ENCODE measurements at regions not wholly inside any gene's neighbourhood (a gene's known extent, or its start where the extent isn't known, plus 50 kb on each side); places are given as distances from the start of the nearest gene placed in this dataset.
"Not testable (repeated sequence)": the region's sequence is repeated elsewhere in the genome, so short reads cannot be mapped to it uniquely, and the experiment has no call there.

DNA sequence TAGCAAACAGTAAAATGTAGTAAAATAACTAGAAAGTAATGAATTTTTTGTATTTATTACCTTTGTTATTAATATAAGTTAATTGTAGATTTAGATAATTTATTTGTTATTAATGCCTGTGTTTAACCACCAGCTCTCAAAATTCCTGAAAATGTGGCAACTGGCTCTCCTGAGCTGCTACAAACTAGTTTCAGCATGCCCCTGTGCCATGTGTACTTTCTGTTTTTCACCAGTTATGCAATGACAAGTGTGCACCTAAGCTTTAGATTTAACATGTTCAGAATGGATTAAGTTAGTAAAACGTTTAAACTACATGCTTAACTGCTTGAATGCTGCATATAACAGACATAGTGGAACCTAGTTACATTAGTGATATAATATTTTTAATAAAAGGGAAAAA, 88.1 kb downstream of the POSTN start:
- Histone ChIP-seq H3K9me3 (ENCODE audit: control insufficient read depth, low read depth, low read length) (no peaks in the 10 kb centered on the region), H3K27ac (ENCODE audit: low read length) (no peak overlapping the region), H3K36me3 (ENCODE audit: control insufficient read depth, insufficient read depth, low read length) (no peaks in the 10 kb centered on the region), H3K4me1 (ENCODE audit: control insufficient read depth, insufficient read depth, low read length) (no peaks in the 10 kb centered on the region), H3K4me3 (ENCODE audit: low read length) (no peak overlapping the region), H3K27me3 (ENCODE audit: control insufficient read depth, insufficient read depth, low read length) (no peaks in the 10 kb centered on the region)
- DNase-seq, result no peak
- WGBS (ENCODE audit: insufficient coverage, low lambda C conversion rate), result 38% methylated on average over 1 of the region's 1 CpG

DNA sequence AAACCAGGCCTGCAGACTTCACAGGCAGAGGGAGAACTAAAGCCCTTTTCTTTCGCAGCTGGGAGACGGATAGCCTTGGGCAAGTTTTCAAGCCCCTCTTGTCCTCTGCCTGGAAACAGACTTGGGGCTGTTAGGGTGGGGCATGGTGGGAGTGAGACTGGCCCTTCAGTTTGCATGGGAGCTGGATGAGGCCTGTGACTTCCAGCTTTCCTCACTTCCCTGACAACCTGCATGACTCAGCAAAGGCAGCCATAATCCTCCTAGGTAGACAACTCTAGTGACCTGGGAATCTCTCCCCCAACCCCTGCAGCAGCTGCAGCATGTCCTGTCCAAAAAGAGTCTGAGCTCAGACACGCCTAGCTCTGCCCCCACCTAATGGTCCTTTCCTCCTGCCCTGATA, 93.0 kb downstream of the POSTN start:
- H3K27ac ChIP-seq (ENCODE audit: low read length), result no peak overlapping the region

DNA sequence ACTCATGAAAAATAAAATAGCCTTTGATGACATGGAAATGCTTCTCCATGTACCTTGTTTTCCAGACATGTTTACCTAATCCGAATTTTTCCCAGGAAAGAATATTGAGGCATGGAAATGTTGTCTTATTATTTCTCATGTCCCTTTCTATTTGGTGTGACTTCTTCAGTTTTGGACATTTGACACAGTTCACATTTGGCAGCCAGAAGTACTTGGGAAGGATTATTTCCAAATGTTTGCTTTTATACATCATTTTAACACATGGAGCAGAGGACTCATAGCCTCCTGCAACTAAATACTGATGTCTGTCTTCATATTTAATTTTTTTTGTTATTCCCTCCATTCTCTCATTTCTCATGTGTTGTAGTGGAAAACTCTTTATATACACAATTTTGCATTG, 94.3 kb downstream of the POSTN start:
- Histone ChIP-seq H3K9me3 (ENCODE audit: control insufficient read depth, low read depth, low read length) (no peaks in the 10 kb centered on the region), H3K27ac (ENCODE audit: low read length) (no peak overlapping the region), H3K36me3 (ENCODE audit: control insufficient read depth, insufficient read depth, low read length) (no peaks in the 10 kb centered on the region), H3K27me3 (ENCODE audit: control insufficient read depth, insufficient read depth, low read length) (no peaks in the 10 kb centered on the region), H3K4me3 (ENCODE audit: low read length) (no peak overlapping the region), H3K4me1 (ENCODE audit: control insufficient read depth, insufficient read depth, low read length) (no peaks in the 10 kb centered on the region)
- no peak for DNase-seq
- WGBS (ENCODE audit: insufficient coverage, low lambda C conversion rate), result 100% methylated on average over 1 of the region's 1 CpG

More for the DNA sequence above, 93.0 kb downstream of the POSTN start:
- H3K9me3 ChIP-seq (ENCODE audit: control insufficient read depth, low read depth, low read length), result no peaks in the 10 kb centered on the region
- no peak for DNase-seq
- H3K4me3 ChIP-seq (ENCODE audit: low read length), result no peak overlapping the region
- H3K36me3 ChIP-seq (ENCODE audit: control insufficient read depth, insufficient read depth, low read length), result no peaks in the 10 kb centered on the region
- WGBS (ENCODE audit: insufficient coverage, low lambda C conversion rate), result no CpG with 5 or more reads among the region's 3 CpGs
- no peaks in the 10 kb centered on the region for H3K4me1 ChIP-seq (ENCODE audit: control insufficient read depth, insufficient read depth, low read length)
- H3K27me3 ChIP-seq (ENCODE audit: control insufficient read depth, insufficient read depth, low read length), result no peaks in the 10 kb centered on the region

DNA sequence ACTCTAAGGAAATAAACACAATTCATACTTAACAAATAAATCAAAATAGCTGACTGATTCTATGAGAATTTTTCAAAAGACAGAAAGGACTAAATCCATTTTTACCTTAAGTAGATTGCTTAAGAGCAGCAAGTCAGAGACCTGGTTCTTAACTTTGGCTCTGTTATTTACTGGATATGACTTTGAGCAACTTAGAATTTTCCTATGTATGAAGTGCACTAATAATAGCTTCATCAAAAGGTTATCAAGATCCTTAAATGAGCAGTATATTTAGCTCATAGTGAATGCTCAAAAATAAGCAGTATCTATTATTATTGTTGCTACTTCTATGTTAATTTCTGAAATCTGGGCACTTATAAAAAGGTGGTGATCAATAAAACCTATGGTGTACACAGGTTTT, 95.3 kb downstream of the POSTN start:
- Histone ChIP-seq H3K9me3 (ENCODE audit: control insufficient read depth, low read depth, low read length) (no peaks in the 10 kb centered on the region), H3K4me1 (ENCODE audit: control insufficient read depth, insufficient read depth, low read length) (no peaks in the 10 kb centered on the region), H3K27me3 (ENCODE audit: control insufficient read depth, insufficient read depth, low read length) (no peaks in the 10 kb centered on the region), H3K4me3 (ENCODE audit: low read length) (no peak overlapping the region), H3K36me3 (ENCODE audit: control insufficient read depth, insufficient read depth, low read length) (no peaks in the 10 kb centered on the region), H3K27ac (ENCODE audit: low read length) (no peak overlapping the region)
- no peak for DNase-seq

DNA sequence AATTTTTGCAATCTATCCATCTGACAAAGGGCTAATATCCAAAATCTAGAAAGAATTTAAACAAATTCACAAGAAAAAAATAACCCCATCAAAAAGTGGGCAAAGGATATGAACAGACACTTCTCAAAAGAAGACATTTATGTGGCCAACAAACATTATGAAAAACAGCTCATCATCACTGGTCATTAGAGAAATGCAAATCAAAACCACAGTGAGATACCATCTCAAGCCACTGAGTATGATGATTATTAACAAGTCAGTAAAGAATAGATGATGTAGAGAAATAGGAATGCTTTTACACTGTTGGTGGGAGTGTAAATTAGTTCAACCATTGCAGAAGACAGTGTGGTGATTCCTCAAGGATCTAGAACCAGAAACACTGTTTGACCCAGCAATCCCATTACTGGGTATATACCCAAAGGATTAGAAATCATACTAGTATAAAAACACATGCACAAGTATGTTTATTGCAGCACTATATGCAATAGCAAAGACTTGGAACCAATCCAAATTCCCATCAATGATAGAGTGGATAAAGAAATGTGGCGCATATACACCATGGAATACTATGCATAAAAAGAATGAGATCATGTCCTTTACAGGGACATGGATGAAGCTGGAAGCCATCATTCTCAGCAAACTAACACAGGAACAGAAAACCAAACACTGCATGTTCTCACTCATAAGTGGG, 96.1 kb downstream of the POSTN start:
- H3K36me3 ChIP-seq (ENCODE audit: control insufficient read depth, insufficient read depth, low read length); DNase-seq; H3K27me3 ChIP-seq (ENCODE audit: control insufficient read depth, insufficient read depth, low read length); H3K9me3 ChIP-seq (ENCODE audit: control insufficient read depth, low read depth, low read length); H3K4me3 ChIP-seq (ENCODE audit: low read length); H3K27ac ChIP-seq (ENCODE audit: low read length); H3K4me1 ChIP-seq (ENCODE audit: control insufficient read depth, insufficient read depth, low read length): not testable (repeated sequence)
- WGBS (ENCODE audit: insufficient coverage, low lambda C conversion rate), result no CpG with 5 or more reads among the region's 1 CpG

DNA sequence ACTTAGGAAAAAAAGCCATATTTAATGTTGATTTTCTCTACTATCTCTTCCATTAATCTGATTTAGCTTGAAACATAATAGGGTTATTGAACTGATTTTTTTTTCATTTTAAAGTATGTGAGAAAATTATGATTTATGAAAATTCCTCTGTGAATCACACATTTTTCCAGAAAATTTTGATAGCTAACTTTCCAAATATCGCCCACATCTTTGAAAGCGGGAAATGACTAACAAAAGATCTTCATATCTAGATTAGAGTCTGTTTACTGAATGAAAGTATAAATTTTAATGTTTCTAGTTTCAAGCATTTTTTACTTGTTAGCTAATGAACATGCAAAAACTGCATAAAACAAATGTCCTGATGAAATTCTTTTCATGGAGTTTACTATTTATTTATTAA, 97.4 kb downstream of the POSTN start:
- 100% methylated on average over 1 of the region's 2 CpGs for WGBS (ENCODE audit: insufficient coverage, low lambda C conversion rate)
- H3K4me1 ChIP-seq (ENCODE audit: control insufficient read depth, insufficient read depth, low read length), result no peaks in the 10 kb centered on the region
- H3K27ac ChIP-seq (ENCODE audit: low read length), result no peak overlapping the region
- no peaks in the 10 kb centered on the region for H3K9me3 ChIP-seq (ENCODE audit: control insufficient read depth, low read depth, low read length)
- H3K4me3 ChIP-seq (ENCODE audit: low read length), result no peak overlapping the region
- no peaks in the 10 kb centered on the region for H3K36me3 ChIP-seq (ENCODE audit: control insufficient read depth, insufficient read depth, low read length)
- H3K27me3 ChIP-seq (ENCODE audit: control insufficient read depth, insufficient read depth, low read length), result no peaks in the 10 kb centered on the region
- DNase-seq, result no peak

DNA sequence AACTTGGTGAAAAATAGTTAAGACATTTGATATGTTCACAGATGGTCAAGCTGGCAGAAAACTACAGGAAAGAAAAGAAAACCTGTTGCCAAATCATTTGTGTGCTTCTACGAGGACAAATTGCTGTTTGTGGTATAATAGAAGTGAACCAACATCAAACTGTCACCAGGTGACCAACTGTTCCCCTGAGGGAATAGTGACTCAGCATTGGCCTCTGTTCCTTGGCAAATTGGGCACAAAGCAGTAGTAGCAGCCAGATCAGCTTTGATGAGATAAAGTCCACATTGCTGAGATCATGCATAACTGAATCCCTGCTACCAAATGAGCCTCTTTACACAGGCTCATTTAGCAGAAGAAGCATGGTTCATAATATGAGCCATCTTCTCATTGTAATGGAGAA, 103.5 kb downstream of the POSTN start:
- no peak for DNase-seq
- Histone ChIP-seq H3K4me1 (ENCODE audit: control insufficient read depth, insufficient read depth, low read length) (no peaks in the 10 kb centered on the region), H3K9me3 (ENCODE audit: control insufficient read depth, low read depth, low read length) (no peaks in the 10 kb centered on the region), H3K4me3 (ENCODE audit: low read length) (no peak overlapping the region), H3K36me3 (ENCODE audit: control insufficient read depth, insufficient read depth, low read length) (no peaks in the 10 kb centered on the region), H3K27me3 (ENCODE audit: control insufficient read depth, insufficient read depth, low read length) (no peaks in the 10 kb centered on the region), H3K27ac (ENCODE audit: low read length) (no peak overlapping the region)
- 100% methylated on average over 1 of the region's 1 CpG for WGBS (ENCODE audit: insufficient coverage, low lambda C conversion rate)

DNA sequence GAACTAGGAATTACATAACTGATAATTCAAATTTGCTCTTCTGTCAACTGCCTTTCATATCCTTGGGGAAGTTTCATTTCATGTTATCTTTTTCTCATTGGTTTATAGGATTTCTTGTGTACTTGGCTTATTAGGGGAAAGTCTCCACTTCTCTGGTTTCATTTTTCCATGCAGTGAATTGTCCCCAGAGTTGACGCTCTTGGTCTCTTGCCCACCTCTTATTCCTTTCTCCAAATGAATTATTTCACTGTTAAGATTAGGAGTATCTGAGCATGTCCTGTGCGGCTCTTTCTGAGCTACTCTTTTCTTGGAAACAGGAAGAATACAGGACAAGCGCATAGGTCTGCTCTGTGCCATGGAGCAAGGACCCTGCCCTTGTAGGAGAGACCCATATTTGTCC, 104.8 kb downstream of the POSTN start:
- no peaks in the 10 kb centered on the region for H3K27me3 ChIP-seq (ENCODE audit: control insufficient read depth, insufficient read depth, low read length)
- no peak overlapping the region for H3K4me3 ChIP-seq (ENCODE audit: low read length)
- H3K27ac ChIP-seq (ENCODE audit: low read length), result no peak overlapping the region
- no peaks in the 10 kb centered on the region for H3K36me3 ChIP-seq (ENCODE audit: control insufficient read depth, insufficient read depth, low read length)
- H3K9me3 ChIP-seq (ENCODE audit: control insufficient read depth, low read depth, low read length), result no peaks in the 10 kb centered on the region
- no peaks in the 10 kb centered on the region for H3K4me1 ChIP-seq (ENCODE audit: control insufficient read depth, insufficient read depth, low read length)
- WGBS (ENCODE audit: insufficient coverage, low lambda C conversion rate), result 90% methylated on average over 2 of the region's 3 CpGs
- no peak for DNase-seq

DNA sequence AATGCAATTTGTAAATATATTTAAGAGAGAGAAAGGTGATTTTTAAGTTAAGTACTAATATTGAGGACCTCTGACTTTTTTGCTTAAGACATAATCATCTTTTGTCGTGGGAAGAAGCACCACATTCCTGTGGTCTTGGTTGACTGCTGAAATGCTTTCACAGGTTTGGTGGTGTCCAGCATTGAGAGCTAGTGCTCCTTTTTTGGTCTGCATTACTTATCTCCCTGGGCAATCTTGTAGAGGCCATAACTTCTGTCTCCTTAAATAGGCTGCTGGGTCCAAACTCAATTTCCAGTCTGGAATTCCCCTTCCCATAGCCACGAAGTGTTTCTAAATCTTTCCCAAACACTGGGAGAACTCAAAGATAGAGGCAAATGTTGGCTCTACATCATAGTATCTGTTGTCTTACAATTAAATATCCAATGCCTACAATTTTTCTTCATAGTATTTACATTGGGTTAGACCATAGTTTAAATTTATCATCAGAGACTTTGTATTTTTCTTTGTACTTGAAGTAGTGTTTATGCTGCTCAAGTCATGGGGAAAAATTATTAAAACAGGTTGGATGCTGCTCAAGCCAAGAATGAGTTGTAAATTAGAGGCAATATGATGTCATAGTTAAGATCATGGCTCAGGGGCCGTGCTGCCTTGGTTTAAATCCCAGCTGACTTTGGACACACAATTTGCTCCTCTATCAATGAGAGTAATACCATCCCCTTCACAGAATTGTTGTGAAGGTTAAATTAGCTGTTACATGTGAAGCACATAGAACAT, 105.6 kb downstream of the POSTN start:
- DNase-seq, result no peak
- H3K36me3 ChIP-seq (ENCODE audit: control insufficient read depth, insufficient read depth, low read length), result no peaks in the 10 kb centered on the region
- H3K4me3 ChIP-seq (ENCODE audit: low read length), result no peak overlapping the region
- no peaks in the 10 kb centered on the region for H3K27me3 ChIP-seq (ENCODE audit: control insufficient read depth, insufficient read depth, low read length)
- H3K27ac ChIP-seq (ENCODE audit: low read length), result no peak overlapping the region
- no peaks in the 10 kb centered on the region for H3K9me3 ChIP-seq (ENCODE audit: control insufficient read depth, low read depth, low read length)
- H3K4me1 ChIP-seq (ENCODE audit: control insufficient read depth, insufficient read depth, low read length), result no peaks in the 10 kb centered on the region
- WGBS (ENCODE audit: insufficient coverage, low lambda C conversion rate), result 50% methylated on average over 1 of the region's 3 CpGs

DNA sequence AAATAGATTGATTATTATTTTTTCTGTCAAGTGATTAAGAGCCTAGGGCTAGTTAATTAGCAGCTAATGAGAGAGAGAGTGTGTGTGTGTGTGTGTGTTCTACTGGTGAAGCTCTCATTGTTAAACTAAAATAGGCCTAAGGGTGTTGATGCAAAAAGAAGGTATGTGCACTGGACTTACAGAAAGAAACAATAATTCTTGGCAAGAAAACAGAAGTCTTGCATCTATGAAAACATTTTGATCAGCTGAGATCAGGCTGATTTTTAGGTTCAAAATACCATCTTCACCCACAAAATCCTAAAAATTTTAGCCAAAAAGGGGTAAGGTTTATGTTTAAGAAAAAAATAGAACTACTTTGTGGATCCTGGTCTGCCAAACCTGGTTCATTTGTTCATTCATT, 106.5 kb downstream of the POSTN start:
- H3K4me3 ChIP-seq (ENCODE audit: low read length), result no peak overlapping the region
- no peaks in the 10 kb centered on the region for H3K27me3 ChIP-seq (ENCODE audit: control insufficient read depth, insufficient read depth, low read length)
- no peak overlapping the region for H3K27ac ChIP-seq (ENCODE audit: low read length)
- H3K4me1 ChIP-seq (ENCODE audit: control insufficient read depth, insufficient read depth, low read length), result no peaks in the 10 kb centered on the region
- no peaks in the 10 kb centered on the region for H3K9me3 ChIP-seq (ENCODE audit: control insufficient read depth, low read depth, low read length)
- H3K36me3 ChIP-seq (ENCODE audit: control insufficient read depth, insufficient read depth, low read length), result no peaks in the 10 kb centered on the region
- DNase-seq, result no peak

DNA sequence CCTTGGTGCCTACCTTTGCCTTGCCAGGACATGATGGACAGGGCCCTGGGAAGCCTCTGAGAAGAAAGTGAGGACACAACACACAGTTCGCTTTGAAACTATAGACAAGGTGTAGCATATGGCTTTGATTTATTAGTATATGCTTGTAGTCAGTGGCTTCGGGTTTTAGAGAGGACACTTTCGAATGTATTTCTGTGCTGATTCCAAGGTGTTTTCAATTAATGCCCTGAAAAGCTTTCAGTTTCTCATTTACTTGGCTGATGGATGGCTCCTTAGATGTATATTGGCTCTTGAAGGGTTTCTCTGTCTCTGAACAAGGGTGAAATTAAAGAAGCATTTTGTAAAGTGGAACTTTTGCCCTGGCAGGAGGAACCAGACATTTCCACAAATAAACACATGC, 106.9 kb downstream of the POSTN start:
- no peak overlapping the region for H3K4me3 ChIP-seq (ENCODE audit: low read length)
- H3K27ac ChIP-seq (ENCODE audit: low read length), result no peak overlapping the region
- no CpG with 5 or more reads among the region's 3 CpGs for WGBS (ENCODE audit: insufficient coverage, low lambda C conversion rate)
- no peaks in the 10 kb centered on the region for H3K9me3 ChIP-seq (ENCODE audit: control insufficient read depth, low read depth, low read length)
- DNase-seq, result no peak
- H3K4me1 ChIP-seq (ENCODE audit: control insufficient read depth, insufficient read depth, low read length), result no peaks in the 10 kb centered on the region
- H3K27me3 ChIP-seq (ENCODE audit: control insufficient read depth, insufficient read depth, low read length), result no peaks in the 10 kb centered on the region
- H3K36me3 ChIP-seq (ENCODE audit: control insufficient read depth, insufficient read depth, low read length), result no peaks in the 10 kb centered on the region
